ENCODE measurements at regions not wholly inside any gene's neighbourhood (a gene's known extent, or its start where the extent isn't known, plus 50 kb on each side); places are given as distances from the start of the nearest gene placed in this dataset.

GRCh38 chr3:194028434-194029004, 107.4 kb upstream of the HES1 start (continued):
- TF ChIP-seq REST (IDR thresholded peaks at IDR 0.05): no peak
- no peak for TF ChIP-seq SP1 (IDR thresholded peaks at IDR 0.05)
- TF ChIP-seq RXRA (IDR thresholded peaks at IDR 0.05): no peak
- TF ChIP-seq NR2F2 (IDR thresholded peaks at IDR 0.05): no peak
- TF ChIP-seq GABPA (IDR thresholded peaks at IDR 0.05 in 1 of 2, conservative IDR thresholded peaks at IDR 0.05 in 1 of 2): no peak
- no peak for TF ChIP-seq FOXA1 (IDR thresholded peaks at IDR 0.05)
- no peak for TF ChIP-seq RAD21 (IDR thresholded peaks at IDR 0.05)
- no peak for TF ChIP-seq YY1 (IDR thresholded peaks at IDR 0.05)

GRCh38 chr3:194029846-194030245, 106.1 kb upstream of the HES1 start:
- no peaks in the 10 kb centered on the region for H3K9me3 ChIP-seq (ENCODE audit: control insufficient read depth in 4 of 4, low read length in 3 of 4)
- H3K4me1 ChIP-seq (ENCODE audit: control insufficient read depth in 4 of 4, insufficient read depth in 4 of 4, low read length in 3 of 4): peaks cover 19 to 48% (median 36%) of the 10 kb centered on the region in 4 donors
- H3K27me3 ChIP-seq (ENCODE audit: control insufficient read depth in 4 of 4, insufficient read depth in 4 of 4, low read length in 3 of 4): no peaks in the 10 kb centered on the region
- H3K4me3 ChIP-seq (ENCODE audit: low read depth in 1 of 3, low read length in 3 of 3): no peak overlapping the region
- DNase-seq (ENCODE audit: low spot score): no peak
- no peak overlapping the region for H3K27ac ChIP-seq (ENCODE audit: low read depth in 1 of 2, low read length in 2 of 2)
- TF ChIP-seq HNF4A (conservative IDR thresholded peaks at IDR 0.05) (peak in 1 of 2 donors; percentile 5), ATF3 (IDR thresholded peaks at IDR 0.05) (no peak)
- H3K9ac ChIP-seq (ENCODE audit: low read depth in 1 of 2, low read length in 2 of 2): no peak overlapping the region
- no peaks in the 10 kb centered on the region for H3K36me3 ChIP-seq (ENCODE audit: control insufficient read depth in 4 of 4, insufficient read depth in 3 of 4, low read depth in 1 of 4, low read length in 3 of 4)

- 53% methylated on average over 4 of the region's 4 CpGs for WGBS
- Histone ChIP-seq H3K4me1 (ENCODE audit: control insufficient read depth in 4 of 4, insufficient read depth in 4 of 4, low read length in 3 of 4) (peaks cover 24 to 53% (median 40%) of the 10 kb centered on the region in 4 donors), H3K27ac (ENCODE audit: low read depth in 1 of 2, low read length in 2 of 2) (peak overlapping the region in 1 of 2 donors; percentile 10), H3K9me3 (ENCODE audit: control insufficient read depth in 4 of 4, low read length in 3 of 4) (no peaks in the 10 kb centered on the region), H3K27me3 (ENCODE audit: control insufficient read depth in 4 of 4, insufficient read depth in 4 of 4, low read length in 3 of 4) (no peaks in the 10 kb centered on the region), H3K4me3 (ENCODE audit: low read depth in 1 of 3, low read length in 3 of 3) (no peak overlapping the region), H3K36me3 (ENCODE audit: control insufficient read depth in 4 of 4, insufficient read depth in 3 of 4, low read depth in 1 of 4, low read length in 3 of 4) (no peaks in the 10 kb centered on the region), H3K9ac (ENCODE audit: low read depth in 1 of 2, low read length in 2 of 2) (no peak overlapping the region)
- no peak for DNase-seq (ENCODE audit: low spot score)
- TF ChIP-seq HNF4A (conservative IDR thresholded peaks at IDR 0.05): peak; percentile 65 to 69
- no peak for TF ChIP-seq REST (IDR thresholded peaks at IDR 0.05)
- TF ChIP-seq RXRA (IDR thresholded peaks at IDR 0.05): peak; percentile 68 to 72
- TF ChIP-seq MAX (IDR thresholded peaks at IDR 0.05): peak; percentile 34
- TF ChIP-seq HNF4G (IDR thresholded peaks at IDR 0.05): no peak
- TF ChIP-seq ZBTB33 (IDR thresholded peaks at IDR 0.05): no peak
- peak; percentile 65 for TF ChIP-seq SP1 (IDR thresholded peaks at IDR 0.05)
- TF ChIP-seq FOXA1 (IDR thresholded peaks at IDR 0.05): peak; percentile 29
- TF ChIP-seq YY1 (IDR thresholded peaks at IDR 0.05): no peak
- TF ChIP-seq ATF3 (IDR thresholded peaks at IDR 0.05): no peak
- no peak for TF ChIP-seq CTCF (IDR thresholded peaks at IDR 0.05; ENCODE audit: low read depth, low read length, missing input control)
- no peak for TF ChIP-seq TAF1 (conservative IDR thresholded peaks at IDR 0.05)
- TF ChIP-seq JUND (IDR thresholded peaks at IDR 0.05): no peak
- TF ChIP-seq RAD21 (IDR thresholded peaks at IDR 0.05): peak in 1 of 2 donors; percentile 52
- TF ChIP-seq FOXA2 (IDR thresholded peaks at IDR 0.05): peak; percentile 37
- TF ChIP-seq EGR1 (IDR thresholded peaks at IDR 0.05; ENCODE audit: low read depth in 2 of 2): no peak
- TF ChIP-seq NR2F2 (IDR thresholded peaks at IDR 0.05): peak; percentile 35
- TF ChIP-seq GABPA (IDR thresholded peaks at IDR 0.05 in 1 of 2, conservative IDR thresholded peaks at IDR 0.05 in 1 of 2): no peak
Measured at GRCh38 chr3:194030372-194030771, 105.6 kb upstream of the HES1 start.

Measured in liver (tissue), 8 donors.